Sigmoid colon (tissue), 4 donors: ENCODE measurements at regions not wholly inside any gene's neighbourhood (a gene's known extent, or its start where the extent isn't known, plus 50 kb on each side); places are given as distances from the start of the nearest gene placed in this dataset.
"Not testable (repeated sequence)": the region's sequence is repeated elsewhere in the genome, so short reads cannot be mapped to it uniquely, and the experiment has no call there.

Experiments used
- CTCF ChIP-seq, 4 experiments: fragments of 450-650 bp in 3 of 4; fragments of 200-600 bp in 1 of 4; IDR thresholded peaks; one replicate each; pipeline ENCODE4 v1.5.1; 2016 to 2019; ENCODE audit warnings: antibody characterized with exemption in 4 of 4, mild to moderate bottlenecking in 3 of 4, moderate library complexity in 2 of 4
- POLR2A ChIP-seq, 2 donors: fragments of 450-650 bp; IDR thresholded peaks; one replicate each; pipeline ENCODE4 v1.6.1; 2016; ENCODE audit warnings: antibody characterized with exemption in 2 of 2, mild to moderate bottlenecking in 2 of 2, moderate library complexity in 2 of 2
- POLR2AphosphoS5 ChIP-seq, 4 donors: sonication (generic); formaldehyde crosslinking; IDR thresholded peaks; one replicate each; pipeline ENCODE4 v1.6.1; 2017; ENCODE audit warnings: antibody characterized with exemption in 4 of 4

- TF ChIP-seq CTCF, POLR2A, POLR2AphosphoS5 (IDR thresholded peaks at IDR 0.05): not testable (repeated sequence)
Measured at GRCh38 chr15:93343402-93343801, 254.4 kb upstream of the RGMA start.
